KOPT-K1 (cell line): ENCODE measurements at regions not wholly inside any gene's neighbourhood (a gene's known extent, or its start where the extent isn't known, plus 50 kb on each side); places are given as distances from the start of the nearest gene placed in this dataset.
"Not testable (repeated sequence)": the region's sequence is repeated elsewhere in the genome, so short reads cannot be mapped to it uniquely, and the experiment has no call there.

ENCODE experiments used
- H3K27ac ChIP-seq: fragments of 200-600 bp; sonication (generic); 2 replicates; pipeline ENCODE4 v1.5.1; 2016; ENCODE audit warnings: antibody characterized with exemption, mild to moderate bottlenecking, low read depth, low read length; ENCODE audit not compliant: poor library complexity, severe bottlenecking
- H3K36me3 ChIP-seq: fragments of 200-600 bp; sonication (generic); 2 replicates; pipeline ENCODE4 v1.5.1; 2017; ENCODE audit warnings: antibody characterized with exemption, mild to moderate bottlenecking, low read length, moderate library complexity; ENCODE audit not compliant: insufficient read depth
- H3K9me3 ChIP-seq: fragments of 200-600 bp; sonication (generic); 2 replicates; pipeline ENCODE4 v1.5.1; 2017; ENCODE audit warnings: antibody characterized with exemption, low read length, mild to moderate bottlenecking; ENCODE audit not compliant: insufficient read depth, poor library complexity, severe bottlenecking

GRCh38 chr1:199875856-199876255 lies 151.7 kb upstream of the NR5A2 start:
- no peaks in the 10 kb centered on the region for H3K36me3 ChIP-seq

DNA sequence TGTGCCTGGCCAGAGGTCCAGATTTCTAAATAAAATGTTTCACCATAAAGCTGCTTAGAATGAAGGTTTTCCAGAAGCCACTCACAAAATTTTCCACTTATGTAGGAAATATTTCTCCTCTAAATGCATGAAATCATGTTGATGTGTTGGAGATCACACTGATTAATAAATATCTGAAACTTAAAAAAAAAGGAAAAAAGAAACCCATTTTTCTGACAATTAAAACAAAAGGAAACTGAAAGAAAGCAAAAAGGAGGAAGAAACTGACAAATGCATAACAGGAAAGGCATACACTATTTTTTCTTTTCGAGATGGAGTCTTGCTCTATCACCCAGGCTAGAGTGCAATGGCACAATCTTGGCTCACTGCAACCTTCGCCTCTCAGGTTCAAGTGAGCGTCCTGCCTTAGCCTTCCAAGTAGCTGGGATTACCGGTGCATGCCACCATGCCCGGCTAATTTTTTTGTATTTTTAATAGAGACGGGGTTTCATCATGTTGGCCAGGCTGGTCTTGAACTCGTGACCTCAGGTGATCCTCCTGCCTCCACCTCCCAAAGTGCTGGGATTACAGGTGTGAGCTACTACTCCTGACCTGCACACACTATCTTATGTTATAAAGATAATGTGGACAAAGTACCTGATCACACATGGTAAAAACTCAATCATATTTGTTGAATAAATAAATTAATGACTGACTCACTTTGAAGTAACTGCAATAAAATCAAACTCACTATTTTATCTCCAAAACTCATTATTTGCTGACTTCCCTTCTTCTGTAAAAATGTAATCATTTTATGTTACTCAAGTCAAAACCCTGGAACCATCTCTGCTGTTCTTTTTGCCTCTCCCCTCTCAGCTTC lies 149.8 kb upstream of the NR5A2 start:
- H3K27ac ChIP-seq = no peak overlapping the region
- H3K36me3 ChIP-seq = no peaks in the 10 kb centered on the region
- H3K9me3 ChIP-seq = no peaks in the 10 kb centered on the region

More at GRCh38 chr1:199875856-199876255, 151.7 kb upstream of the NR5A2 start:
- no peaks in the 10 kb centered on the region for H3K9me3 ChIP-seq
- H3K27ac ChIP-seq = no peak overlapping the region

GRCh38 chr1:199878823-199879222 lies 148.7 kb upstream of the NR5A2 start:
- Histone ChIP-seq H3K9me3 (no peaks in the 10 kb centered on the region), H3K36me3 (no peaks in the 10 kb centered on the region), H3K27ac (no peak overlapping the region)

- Histone ChIP-seq H3K36me3 (no peaks in the 10 kb centered on the region), H3K9me3 (no peaks in the 10 kb centered on the region), H3K27ac (no peak overlapping the region)
Measured at GRCh38 chr1:199898654-199899053, 128.9 kb upstream of the NR5A2 start.

DNA sequence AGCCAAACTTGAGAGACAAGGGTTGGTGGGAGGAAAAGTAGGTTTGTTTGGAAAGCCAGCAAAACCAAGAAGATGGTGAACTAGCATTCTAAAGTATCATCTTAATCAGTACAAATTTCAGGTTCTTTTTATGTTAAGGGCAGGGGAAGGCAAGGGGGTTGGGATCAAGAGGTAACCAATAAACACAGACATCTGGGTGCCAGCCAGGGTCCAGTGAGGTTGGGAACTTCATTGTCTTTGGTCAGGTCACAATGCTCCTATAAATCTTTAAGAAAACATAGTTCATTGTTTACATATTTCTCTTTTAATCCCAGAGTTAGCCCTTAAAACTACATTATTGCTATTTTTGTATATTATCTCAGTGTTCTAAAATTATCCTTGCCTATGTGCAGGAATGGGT lies 126.2 kb upstream of the NR5A2 start:
- Histone ChIP-seq H3K27ac (no peak overlapping the region), H3K36me3 (no peaks in the 10 kb centered on the region), H3K9me3 (no peaks in the 10 kb centered on the region)

DNA sequence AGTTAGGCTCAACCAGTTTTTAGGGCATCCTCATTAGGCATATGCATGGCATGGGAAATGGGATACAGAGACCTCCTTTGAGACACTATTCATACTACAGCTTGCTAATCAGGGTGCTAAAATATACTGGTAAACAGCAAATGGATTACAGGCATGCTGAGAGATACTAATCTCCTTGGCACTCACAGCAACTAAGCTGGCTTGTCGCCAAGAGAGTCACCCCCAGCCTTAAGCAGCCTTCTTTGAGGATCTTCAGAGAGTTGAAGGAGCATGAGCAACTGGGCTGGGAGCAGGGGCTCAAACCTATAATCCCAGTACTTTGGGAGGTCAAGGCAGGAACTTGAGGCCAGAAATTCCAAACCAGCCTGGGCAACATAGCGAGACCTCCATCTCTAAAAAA lies 120.1 kb upstream of the NR5A2 start:
- Histone ChIP-seq H3K9me3 (no peaks in the 10 kb centered on the region), H3K27ac (no peak overlapping the region), H3K36me3 (no peaks in the 10 kb centered on the region)

DNA sequence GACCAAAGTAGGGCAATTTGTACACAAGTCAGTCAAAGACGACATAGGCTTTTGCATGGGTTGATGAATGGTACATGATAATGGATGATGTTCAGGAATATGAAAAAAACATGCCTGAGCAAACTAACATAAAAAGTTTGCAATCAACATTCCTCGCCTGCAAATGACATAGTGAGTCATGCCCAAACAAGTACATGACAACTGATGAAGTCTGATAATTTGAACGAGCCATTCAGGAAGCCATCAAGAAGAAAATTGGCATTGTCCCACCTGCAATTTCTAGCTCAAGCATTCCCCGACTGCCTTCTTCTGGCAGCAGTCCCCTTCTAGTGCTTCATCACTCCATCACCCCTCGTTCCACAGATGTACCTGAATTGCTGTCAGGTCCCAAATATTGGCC lies 118.4 kb upstream of the NR5A2 start:
- no peaks in the 10 kb centered on the region for H3K9me3 ChIP-seq
- no peaks in the 10 kb centered on the region for H3K36me3 ChIP-seq
- no peak overlapping the region for H3K27ac ChIP-seq

- no peak overlapping the region for H3K27ac ChIP-seq
- H3K36me3 ChIP-seq = no peaks in the 10 kb centered on the region
- no peaks in the 10 kb centered on the region for H3K9me3 ChIP-seq
Measured at GRCh38 chr1:199913318-199913717, 114.2 kb upstream of the NR5A2 start.

- H3K27ac ChIP-seq = no peak overlapping the region
- H3K36me3 ChIP-seq = no peaks in the 10 kb centered on the region
- H3K9me3 ChIP-seq = no peaks in the 10 kb centered on the region
Measured at GRCh38 chr1:199914546-199914945, 113.0 kb upstream of the NR5A2 start.

- Histone ChIP-seq H3K36me3 (no peaks in the 10 kb centered on the region), H3K27ac (no peak overlapping the region), H3K9me3 (no peaks in the 10 kb centered on the region)
Measured at GRCh38 chr1:199918196-199918769, 109.2 kb upstream of the NR5A2 start.

DNA sequence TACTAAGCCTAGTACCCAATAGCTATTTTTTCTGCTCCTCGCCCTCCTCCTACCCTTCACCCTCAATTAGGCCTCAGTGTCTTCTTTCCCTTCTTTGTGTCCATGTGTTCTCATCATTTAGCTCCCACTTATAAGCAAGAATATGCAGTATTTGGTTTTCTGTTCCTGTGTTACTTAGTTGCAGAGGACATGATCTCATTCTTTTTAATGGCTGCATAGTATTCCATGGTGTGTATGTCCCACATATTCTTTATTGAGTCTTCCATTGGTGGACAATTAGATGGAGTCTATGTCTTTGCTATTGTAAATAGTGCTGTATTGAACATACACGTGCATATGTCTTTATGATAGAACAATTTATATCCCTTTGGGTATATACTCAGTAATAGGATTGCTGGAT lies 106.9 kb upstream of the NR5A2 start:
- H3K9me3 ChIP-seq = no peaks in the 10 kb centered on the region
- no peaks in the 10 kb centered on the region for H3K36me3 ChIP-seq

GRCh38 chr1:199929556-199929955 lies 98.0 kb upstream of the NR5A2 start:
- Histone ChIP-seq H3K27ac (no peak overlapping the region), H3K9me3 (no peaks in the 10 kb centered on the region), H3K36me3 (no peaks in the 10 kb centered on the region)

More for the DNA sequence above, 106.9 kb upstream of the NR5A2 start:
- H3K27ac ChIP-seq = no peak overlapping the region

DNA sequence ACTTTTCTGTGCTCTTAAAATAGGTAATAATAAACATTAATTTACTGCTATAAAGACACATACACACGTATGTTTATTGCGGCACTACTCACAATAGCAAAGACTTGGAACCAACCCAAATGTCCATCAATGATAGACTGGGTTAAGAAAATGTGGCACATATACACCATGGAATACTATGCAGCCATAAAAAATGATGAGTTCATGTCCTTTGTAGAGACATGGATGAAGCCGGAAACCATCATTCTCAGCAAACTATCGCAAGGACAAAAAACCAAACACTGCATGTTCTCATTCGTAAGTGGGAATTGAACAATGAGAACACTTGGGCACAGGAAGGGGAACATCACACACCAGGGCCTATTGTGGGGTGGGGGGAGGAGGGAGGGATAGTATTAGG lies 97.4 kb upstream of the NR5A2 start:
- H3K9me3 ChIP-seq, H3K27ac ChIP-seq, H3K36me3 ChIP-seq: not testable (repeated sequence)

GRCh38 chr1:199931666-199932377 lies 95.7 kb upstream of the NR5A2 start:
- no peaks in the 10 kb centered on the region for H3K9me3 ChIP-seq
- H3K27ac ChIP-seq = no peak overlapping the region
- H3K36me3 ChIP-seq = no peaks in the 10 kb centered on the region

DNA sequence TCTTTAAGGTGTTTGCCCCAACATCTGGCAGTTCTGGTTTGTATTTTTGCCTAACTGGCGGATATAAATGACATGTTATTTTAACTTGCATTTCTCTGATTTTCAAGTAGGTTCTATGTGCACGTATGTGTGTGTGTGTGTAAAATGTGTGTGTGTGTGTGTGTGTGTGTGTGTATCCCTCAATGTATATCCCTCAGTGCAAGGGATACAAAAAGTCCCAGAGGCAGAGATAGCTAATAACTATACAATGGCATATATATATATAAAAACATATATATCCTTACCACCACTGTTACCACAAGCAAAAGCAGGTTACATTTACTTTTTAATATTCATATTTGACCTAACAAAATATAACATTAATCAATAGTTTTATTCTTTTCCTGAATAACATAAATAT lies 95.0 kb upstream of the NR5A2 start:
- Histone ChIP-seq H3K36me3 (no peaks in the 10 kb centered on the region), H3K27ac (no peak overlapping the region), H3K9me3 (no peaks in the 10 kb centered on the region)
